ENCODE measurements at regions not wholly inside any gene's neighbourhood (a gene's known extent, or its start where the extent isn't known, plus 50 kb on each side); places are given as distances from the start of the nearest gene placed in this dataset.

GRCh38 chr18:54094474-54094873 lies 130.0 kb downstream of the MBD2 start:
- Histone ChIP-seq H3K23me2 (ENCODE audit: insufficient read length, low read depth, low read length, poor library complexity, severe bottlenecking) (no peaks in the 10 kb centered on the region), H2BK20ac (ENCODE audit: low read depth, low read length, poor library complexity, severe bottlenecking) (no peak overlapping the region), H2BK15ac (ENCODE audit: low read depth, low read length) (no peak overlapping the region), H3K79me2 (ENCODE audit: insufficient read depth, low read length) (no peaks in the 10 kb centered on the region), H2BK5ac (ENCODE audit: insufficient read length, low read length) (no peak overlapping the region), H2BK120ac (ENCODE audit: low read depth, low read length, poor library complexity, severe bottlenecking) (no peak overlapping the region), H3K27me3 (ENCODE audit: insufficient read depth, low read length) (no peaks in the 10 kb centered on the region), H3T11ph (ENCODE audit: low read length) (no peak overlapping the region), H2BK12ac (ENCODE audit: insufficient read length, low read depth, low read length) (no peak overlapping the region), H3K4me2 (ENCODE audit: insufficient read depth, insufficient read length, low read length) (no peak overlapping the region), H2AK5ac (ENCODE audit: insufficient read length, low read length) (no peak overlapping the region), H3K18ac (ENCODE audit: insufficient read length, low read depth, low read length) (no peak overlapping the region), H3K56ac (ENCODE audit: insufficient read length, low read depth, low read length) (no peak overlapping the region), H3K9me3 (ENCODE audit: control insufficient read depth, low read depth, low read length) (no peaks in the 10 kb centered on the region), H4K20me1 (ENCODE audit: control insufficient read depth, insufficient read depth, insufficient read length) (no peaks in the 10 kb centered on the region), H3K23ac (ENCODE audit: insufficient read length, low read depth, low read length) (no peak overlapping the region), H3K27ac (ENCODE audit: insufficient read length, low read depth, low read length) (no peak overlapping the region), H4K5ac (ENCODE audit: insufficient read length, low read depth, low read length) (no peak overlapping the region), H3K4ac (ENCODE audit: low read depth, low read length) (no peak overlapping the region), H2AFZ (ENCODE audit: low read length) (no peak overlapping the region), H3K14ac (ENCODE audit: insufficient read depth, low read length) (no peak overlapping the region), H3K9ac (ENCODE audit: extremely low read depth, insufficient read length, low read length) (no peak overlapping the region), H3K4me1 (ENCODE audit: insufficient read depth, low read length) (no peaks in the 10 kb centered on the region), H3K79me1 (ENCODE audit: insufficient read depth, low read depth, low read length, poor library complexity, severe bottlenecking) (no peaks in the 10 kb centered on the region), H4K8ac (replicated peaks; ENCODE audit: insufficient read length, low read depth, low read length) (no peak overlapping the region), H4K91ac (ENCODE audit: insufficient read length, low read depth, low read length) (no peak overlapping the region)
- Mint-ChIP-seq H3K27me3 (ENCODE audit: low read depth) (no peaks in the 10 kb centered on the region; the same call in 1 of the 2 replicates), H3K9me3 (peaks cover 0 to 6% of the 10 kb centered on the region in 2 experiments; a peak in 4 of 5 replicates), H3K27ac (no peak overlapping the region), H3K4me3 (no peak overlapping the region), H3K36me3 (ENCODE audit: insufficient read depth in 1 of 3, low read depth in 3 of 3) (no peaks in the 10 kb centered on the region), H3K4me1 (peaks cover 0 to 5% of the 10 kb centered on the region in 2 experiments; a peak in 2 of 4 replicates)
- no peak for TF ChIP-seq CTCF (conservative IDR thresholded peaks at IDR 0.05)
- WGBS (ENCODE audit: extremely low coverage, insufficient read length, low lambda C conversion rate) = no CpG with 5 or more reads among the region's 4 CpGs
- DNase-seq = no peak

Measured in H9 (cell line).